ENCODE measurements at regions not wholly inside any gene's neighbourhood (a gene's known extent, or its start where the extent isn't known, plus 50 kb on each side); places are given as distances from the start of the nearest gene placed in this dataset.

GRCh38 chr11:87397011-87397865 is 359.5 kb downstream of the TMEM135 start:
- no peak overlapping the region for H3K14ac ChIP-seq (ENCODE audit: low read length in 2 of 2)

GRCh38 chr11:87394924-87395323 is 357.2 kb downstream of the TMEM135 start:
- Histone ChIP-seq H3K4me3 (ENCODE audit: insufficient read depth in 1 of 2, low read depth in 1 of 2, low read length in 2 of 2) (no peak overlapping the region), H3K9ac (ENCODE audit: low read length) (no peak overlapping the region), H4K8ac (ENCODE audit: low read length) (no peak overlapping the region), H2BK15ac (ENCODE audit: low read depth, poor library complexity, severe bottlenecking) (no peak overlapping the region), H2BK12ac (ENCODE audit: low read length in 2 of 2) (no peak overlapping the region), H3K18ac (ENCODE audit: low read depth in 1 of 2, low read length in 2 of 2) (no peak overlapping the region), H3K23ac (ENCODE audit: low read length in 2 of 2) (no peak overlapping the region), H2AFZ (ENCODE audit: low read depth, low read length) (no peak overlapping the region), H3K27ac (ENCODE audit: low read length, poor library complexity, severe bottlenecking) (no peak overlapping the region), H2BK5ac (ENCODE audit: low read depth, low read length, poor library complexity, severe bottlenecking) (no peak overlapping the region), H3K4ac (ENCODE audit: low read depth in 1 of 2, low read length in 2 of 2) (no peak overlapping the region), H3K14ac (ENCODE audit: low read length in 2 of 2) (no peak overlapping the region), H3K36me3 (ENCODE audit: control insufficient read depth in 1 of 2, insufficient read depth in 2 of 2, low read depth in 1 of 2, low read length in 2 of 2) (no peaks in the 10 kb centered on the region), H3K4me1 (ENCODE audit: control insufficient read depth, insufficient read depth, low read depth, low read length) (no peaks in the 10 kb centered on the region), H2AK5ac (ENCODE audit: low read length, severe bottlenecking) (no peak overlapping the region), H2BK120ac (ENCODE audit: low read depth, low read length) (no peak overlapping the region), H3K4me2 (ENCODE audit: low read length, poor library complexity, severe bottlenecking) (no peak overlapping the region), H3K27me3 (ENCODE audit: control insufficient read depth in 1 of 2, insufficient read depth in 1 of 2, low read length in 2 of 2) (no peaks in the 10 kb centered on the region), H4K91ac (ENCODE audit: low read length) (no peak overlapping the region), H3K79me1 (replicated peaks; ENCODE audit: low read length, poor library complexity, severe bottlenecking) (no peaks in the 10 kb centered on the region), H3K9me3 (ENCODE audit: control insufficient read depth, low read length) (no peaks in the 10 kb centered on the region)
- DNase-seq, result no peak
- no CpG with 5 or more reads among the region's 1 CpG for WGBS

More at GRCh38 chr11:87397011-87397865, 359.5 kb downstream of the TMEM135 start:
- H3K27me3 ChIP-seq (ENCODE audit: control insufficient read depth in 1 of 2, insufficient read depth in 1 of 2, low read length in 2 of 2), result no peaks in the 10 kb centered on the region
- no peak overlapping the region for H3K4ac ChIP-seq (ENCODE audit: low read depth in 1 of 2, low read length in 2 of 2)
- no peak overlapping the region for H3K4me3 ChIP-seq (ENCODE audit: insufficient read depth in 1 of 2, low read depth in 1 of 2, low read length in 2 of 2)
- H3K4me1 ChIP-seq (ENCODE audit: control insufficient read depth, insufficient read depth, low read depth, low read length), result no peaks in the 10 kb centered on the region
- H3K79me1 ChIP-seq (replicated peaks; ENCODE audit: low read length, poor library complexity, severe bottlenecking), result no peaks in the 10 kb centered on the region
- no peak overlapping the region for H3K23ac ChIP-seq (ENCODE audit: low read length in 2 of 2)
- H3K27ac ChIP-seq (ENCODE audit: low read length, poor library complexity, severe bottlenecking), result no peak overlapping the region
- H4K8ac ChIP-seq (ENCODE audit: low read length), result no peak overlapping the region
- no peak overlapping the region for H3K18ac ChIP-seq (ENCODE audit: low read depth in 1 of 2, low read length in 2 of 2)
- H2BK12ac ChIP-seq (ENCODE audit: low read length in 2 of 2), result no peak overlapping the region
- WGBS, result 96% methylated on average over 4 of the region's 5 CpGs
- no peak overlapping the region for H2AK5ac ChIP-seq (ENCODE audit: low read length, severe bottlenecking)
- H3K4me2 ChIP-seq (ENCODE audit: low read length, poor library complexity, severe bottlenecking), result no peak overlapping the region
- no peak overlapping the region for H2AFZ ChIP-seq (ENCODE audit: low read depth, low read length)
- H2BK120ac ChIP-seq (ENCODE audit: low read depth, low read length), result no peak overlapping the region
- no peak overlapping the region for H3K9ac ChIP-seq (ENCODE audit: low read length)
- no peak overlapping the region for H2BK5ac ChIP-seq (ENCODE audit: low read depth, low read length, poor library complexity, severe bottlenecking)
- no peak overlapping the region for H4K91ac ChIP-seq (ENCODE audit: low read length)
- H3K9me3 ChIP-seq (ENCODE audit: control insufficient read depth, low read length), result no peaks in the 10 kb centered on the region
- no peak overlapping the region for H2BK15ac ChIP-seq (ENCODE audit: low read depth, poor library complexity, severe bottlenecking)
- DNase-seq, result no peak
- H3K36me3 ChIP-seq (ENCODE audit: control insufficient read depth in 1 of 2, insufficient read depth in 2 of 2, low read depth in 1 of 2, low read length in 2 of 2), result no peaks in the 10 kb centered on the region

GRCh38 chr11:87392665-87393064 is 354.9 kb downstream of the TMEM135 start:
- Histone ChIP-seq H3K79me1 (replicated peaks; ENCODE audit: low read length, poor library complexity, severe bottlenecking) (no peaks in the 10 kb centered on the region), H4K91ac (ENCODE audit: low read length) (no peak overlapping the region), H2BK5ac (ENCODE audit: low read depth, low read length, poor library complexity, severe bottlenecking) (no peak overlapping the region), H2BK15ac (ENCODE audit: low read depth, poor library complexity, severe bottlenecking) (no peak overlapping the region), H3K4me1 (ENCODE audit: control insufficient read depth, insufficient read depth, low read depth, low read length) (no peaks in the 10 kb centered on the region), H3K14ac (ENCODE audit: low read length in 2 of 2) (no peak overlapping the region), H3K18ac (ENCODE audit: low read depth in 1 of 2, low read length in 2 of 2) (no peak overlapping the region), H3K4me2 (ENCODE audit: low read length, poor library complexity, severe bottlenecking) (no peak overlapping the region), H3K23ac (ENCODE audit: low read length in 2 of 2) (no peak overlapping the region), H3K4me3 (ENCODE audit: insufficient read depth in 1 of 2, low read depth in 1 of 2, low read length in 2 of 2) (no peak overlapping the region), H2BK120ac (ENCODE audit: low read depth, low read length) (no peak overlapping the region), H2AK5ac (ENCODE audit: low read length, severe bottlenecking) (no peak overlapping the region), H4K8ac (ENCODE audit: low read length) (no peak overlapping the region), H3K27ac (ENCODE audit: low read length, poor library complexity, severe bottlenecking) (no peak overlapping the region), H2AFZ (ENCODE audit: low read depth, low read length) (no peak overlapping the region), H3K36me3 (ENCODE audit: control insufficient read depth in 1 of 2, insufficient read depth in 2 of 2, low read depth in 1 of 2, low read length in 2 of 2) (no peaks in the 10 kb centered on the region), H3K4ac (ENCODE audit: low read depth in 1 of 2, low read length in 2 of 2) (no peak overlapping the region), H2BK12ac (ENCODE audit: low read length in 2 of 2) (no peak overlapping the region), H3K9me3 (ENCODE audit: control insufficient read depth, low read length) (peaks cover 3% of the 10 kb centered on the region), H3K27me3 (ENCODE audit: control insufficient read depth in 1 of 2, insufficient read depth in 1 of 2, low read length in 2 of 2) (no peaks in the 10 kb centered on the region), H3K9ac (ENCODE audit: low read length) (no peak overlapping the region)
- no peak for DNase-seq

- Histone ChIP-seq H4K91ac (ENCODE audit: low read length) (no peak overlapping the region), H2AFZ (ENCODE audit: low read depth, low read length) (no peak overlapping the region), H2BK5ac (ENCODE audit: low read depth, low read length, poor library complexity, severe bottlenecking) (no peak overlapping the region), H3K18ac (ENCODE audit: low read depth in 1 of 2, low read length in 2 of 2) (no peak overlapping the region), H3K27me3 (ENCODE audit: control insufficient read depth in 1 of 2, insufficient read depth in 1 of 2, low read length in 2 of 2) (no peaks in the 10 kb centered on the region), H3K36me3 (ENCODE audit: control insufficient read depth in 1 of 2, insufficient read depth in 2 of 2, low read depth in 1 of 2, low read length in 2 of 2) (no peaks in the 10 kb centered on the region), H2AK5ac (ENCODE audit: low read length, severe bottlenecking) (no peak overlapping the region), H3K4me2 (ENCODE audit: low read length, poor library complexity, severe bottlenecking) (no peak overlapping the region), H3K9ac (ENCODE audit: low read length) (no peak overlapping the region), H3K79me1 (replicated peaks; ENCODE audit: low read length, poor library complexity, severe bottlenecking) (no peaks in the 10 kb centered on the region), H3K9me3 (ENCODE audit: control insufficient read depth, low read length) (peaks cover 5% of the 10 kb centered on the region), H3K4me1 (ENCODE audit: control insufficient read depth, insufficient read depth, low read depth, low read length) (no peaks in the 10 kb centered on the region), H3K14ac (ENCODE audit: low read length in 2 of 2) (no peak overlapping the region), H4K8ac (ENCODE audit: low read length) (no peak overlapping the region), H3K27ac (ENCODE audit: low read length, poor library complexity, severe bottlenecking) (no peak overlapping the region), H3K4me3 (ENCODE audit: insufficient read depth in 1 of 2, low read depth in 1 of 2, low read length in 2 of 2) (no peak overlapping the region), H3K23ac (ENCODE audit: low read length in 2 of 2) (no peak overlapping the region), H2BK12ac (ENCODE audit: low read length in 2 of 2) (no peak overlapping the region), H3K4ac (ENCODE audit: low read depth in 1 of 2, low read length in 2 of 2) (no peak overlapping the region), H2BK15ac (ENCODE audit: low read depth, poor library complexity, severe bottlenecking) (no peak overlapping the region), H2BK120ac (ENCODE audit: low read depth, low read length) (no peak overlapping the region)
- no peak for DNase-seq
- 70% methylated on average over 2 of the region's 3 CpGs for WGBS
These were observed 353.8 kb downstream of the TMEM135 start for GRCh38 chr11:87391496-87391895.
